NCI-H82 treated with DMSO at 0.1 percent for 48 hours (cell line): ENCODE measurements at regions not wholly inside any gene's neighbourhood (a gene's known extent, or its start where the extent isn't known, plus 50 kb on each side); places are given as distances from the start of the nearest gene placed in this dataset.

Experiments
- DNase-seq: peaks from one replicate; lab custom pipeline; 2025; ENCODE audit not compliant: unreplicated experiment; lab: John Stamatoyannopoulos, UW

DNA sequence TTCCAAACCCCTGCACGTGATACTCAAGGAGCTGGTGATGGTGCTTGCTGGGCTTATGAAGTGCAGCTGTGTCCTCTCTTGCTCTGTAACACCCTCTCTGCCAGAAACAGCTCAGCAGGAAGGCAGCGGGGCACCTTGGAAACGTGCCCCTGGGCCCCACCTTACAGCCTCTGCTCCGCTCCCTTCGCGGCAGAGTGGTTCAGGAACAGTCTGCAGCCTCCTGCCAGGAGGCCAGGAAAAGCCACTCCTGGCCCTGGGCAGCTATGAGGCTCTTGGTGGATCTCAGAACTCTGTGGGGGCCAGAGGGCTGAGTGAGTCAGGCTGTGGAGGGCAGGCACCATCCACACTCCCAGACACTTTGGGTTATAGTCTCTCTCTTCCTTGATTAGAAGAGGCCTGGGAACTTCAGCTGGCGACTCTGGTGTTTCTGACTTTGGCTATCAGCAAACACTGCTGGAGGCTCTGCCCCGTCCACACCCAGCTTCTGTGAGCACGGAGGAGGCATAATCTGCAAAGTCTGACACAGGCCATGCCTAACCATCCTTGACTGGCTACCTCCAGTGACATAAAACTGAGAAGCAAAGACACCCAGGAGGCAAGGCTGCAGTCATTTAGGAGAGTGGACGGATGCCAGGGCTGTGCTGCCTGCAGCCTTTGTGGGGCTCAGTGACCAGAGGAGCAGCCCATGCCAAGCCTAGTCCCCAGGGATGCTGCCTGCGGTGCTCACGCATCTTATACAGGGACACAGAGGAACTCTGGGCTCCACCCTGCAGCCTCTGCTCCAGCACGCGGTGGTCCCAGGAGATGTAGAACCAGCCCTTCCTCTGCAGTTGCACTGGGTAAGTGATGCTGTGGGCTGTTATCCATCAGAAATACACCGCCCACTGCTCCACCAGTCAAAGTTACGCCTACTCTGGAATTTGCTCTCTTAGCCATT, 65.3 kb downstream of the METRNL start:
- no peak for DNase-seq

- no peak for DNase-seq
Measured at GRCh38 chr17:83145358-83145738, 65.9 kb downstream of the METRNL start.

DNA sequence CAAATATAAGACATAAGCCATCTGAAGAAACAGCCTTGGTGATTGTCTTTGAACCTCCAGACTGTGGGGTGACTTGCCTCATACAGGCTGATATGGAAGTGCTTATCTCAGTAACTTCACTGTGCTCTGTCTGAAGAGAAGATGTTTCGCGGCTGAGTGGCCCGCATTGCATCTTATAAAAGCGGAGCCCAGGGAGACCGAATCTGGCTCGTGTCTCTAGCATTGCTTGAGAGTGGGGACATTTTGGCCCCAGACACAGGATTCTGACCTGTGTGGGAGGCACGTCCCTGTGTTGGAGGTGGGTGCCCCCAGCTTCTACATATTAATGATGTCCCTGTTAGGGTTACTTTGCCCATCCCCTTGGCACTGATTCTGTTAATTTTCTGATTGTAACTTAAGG, 66.4 kb downstream of the METRNL start:
- DNase-seq = no peak

GRCh38 chr17:83146347-83146746, 66.9 kb downstream of the METRNL start:
- no peak for DNase-seq

DNA sequence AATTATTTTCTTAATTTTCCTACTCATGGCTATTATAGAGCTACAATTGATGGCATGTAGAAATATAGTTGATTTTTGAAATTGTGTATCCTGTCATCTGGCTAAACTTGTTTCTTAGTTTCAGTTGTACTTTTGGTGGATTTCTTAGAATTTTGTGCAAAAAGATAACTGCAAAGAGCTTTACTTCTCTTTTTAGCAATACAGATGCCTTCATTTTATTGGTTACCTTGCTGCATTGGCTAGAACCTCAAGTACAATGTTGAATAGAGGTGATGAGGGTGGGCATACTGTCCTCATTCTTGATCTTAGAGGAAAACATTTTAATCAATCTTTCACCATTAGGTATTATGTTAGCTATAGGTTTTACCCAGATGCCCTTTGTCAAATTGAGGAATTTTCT, 67.9 kb downstream of the METRNL start:
- no peak for DNase-seq

- no peak for DNase-seq
Measured at GRCh38 chr17:83148317-83149028, 69.1 kb downstream of the METRNL start.

GRCh38 chr17:83149029-83149725, 69.8 kb downstream of the METRNL start:
- DNase-seq = no peak

DNA sequence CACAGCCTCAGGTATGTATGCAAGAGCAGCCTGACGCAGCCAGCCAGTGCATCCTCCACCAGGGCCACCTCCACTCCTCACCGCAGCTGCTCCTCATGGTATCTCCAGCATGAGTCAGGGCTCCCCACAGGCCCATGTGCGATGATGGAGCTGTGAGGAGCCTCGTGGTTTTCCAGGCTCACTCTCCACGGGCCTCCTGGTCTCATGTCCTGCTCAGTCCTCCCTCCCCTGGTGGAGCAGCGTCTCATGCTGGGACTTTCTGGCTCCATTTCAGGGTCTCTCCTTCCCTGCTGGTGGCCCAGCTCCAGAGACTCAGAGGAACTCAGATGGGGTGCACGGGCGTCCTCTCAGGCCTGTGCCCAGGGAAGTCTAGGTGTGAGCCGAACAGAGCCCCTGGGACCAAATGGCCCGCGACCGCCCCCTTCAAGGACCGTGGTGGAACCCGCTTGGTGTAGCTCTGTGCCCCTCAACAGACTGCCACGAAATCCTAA, 70.4 kb downstream of the METRNL start:
- no peak for DNase-seq

DNA sequence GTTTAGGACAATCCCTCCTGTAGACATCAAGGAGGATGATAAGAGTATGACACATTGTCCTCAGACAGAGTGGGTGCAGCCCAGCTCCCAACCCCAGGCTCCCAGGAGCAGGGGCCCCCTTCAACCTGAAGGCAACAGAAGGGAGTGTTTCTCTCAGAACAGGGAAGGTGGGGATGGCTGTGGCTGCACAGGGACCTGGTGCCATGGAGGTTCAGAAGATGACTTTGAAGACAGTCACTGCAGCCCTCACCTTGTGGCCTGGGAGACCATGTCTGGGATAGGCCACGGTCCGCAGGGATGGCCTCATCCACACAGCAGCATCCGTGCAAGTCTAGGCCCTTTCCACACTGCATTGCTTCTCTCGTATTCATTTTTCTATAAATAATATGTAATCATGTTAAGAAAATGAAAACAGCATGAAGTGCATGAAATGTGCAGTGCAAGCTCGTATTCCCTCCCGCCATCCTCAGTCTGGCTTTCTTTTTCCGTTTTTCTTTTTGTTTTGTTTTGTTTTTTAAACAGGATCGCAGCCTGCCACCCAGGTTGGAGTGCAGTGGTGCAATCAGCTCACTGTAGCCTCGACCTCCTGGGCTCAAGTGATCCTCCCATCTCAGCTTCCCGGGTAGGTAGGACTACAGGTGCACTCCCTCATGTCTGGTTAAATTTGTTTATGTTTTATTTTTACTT, 71.1 kb downstream of the METRNL start:
- no peak for DNase-seq

DNA sequence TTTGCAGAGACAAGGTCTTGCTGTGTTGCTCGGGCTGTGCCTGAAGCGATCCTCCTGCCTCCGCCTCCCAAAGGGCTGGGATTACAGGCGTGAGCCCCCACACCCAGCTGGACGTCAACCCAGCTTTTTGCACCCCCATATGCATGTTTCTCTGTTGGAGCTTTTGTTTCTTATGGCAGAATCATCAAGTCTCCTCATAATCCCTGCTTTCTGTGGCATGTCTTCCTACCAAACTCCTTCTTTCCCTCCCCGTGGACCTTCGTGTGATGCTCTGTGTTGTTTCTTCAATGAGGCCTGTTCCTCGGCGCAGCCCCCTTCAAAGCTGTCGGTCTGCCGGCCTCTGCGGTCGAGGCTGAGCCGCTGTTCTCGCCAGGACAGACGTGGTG, 71.6 kb downstream of the METRNL start:
- no peak for DNase-seq

GRCh38 chr17:83151442-83152226, 72.2 kb downstream of the METRNL start:
- no peak for DNase-seq

DNA sequence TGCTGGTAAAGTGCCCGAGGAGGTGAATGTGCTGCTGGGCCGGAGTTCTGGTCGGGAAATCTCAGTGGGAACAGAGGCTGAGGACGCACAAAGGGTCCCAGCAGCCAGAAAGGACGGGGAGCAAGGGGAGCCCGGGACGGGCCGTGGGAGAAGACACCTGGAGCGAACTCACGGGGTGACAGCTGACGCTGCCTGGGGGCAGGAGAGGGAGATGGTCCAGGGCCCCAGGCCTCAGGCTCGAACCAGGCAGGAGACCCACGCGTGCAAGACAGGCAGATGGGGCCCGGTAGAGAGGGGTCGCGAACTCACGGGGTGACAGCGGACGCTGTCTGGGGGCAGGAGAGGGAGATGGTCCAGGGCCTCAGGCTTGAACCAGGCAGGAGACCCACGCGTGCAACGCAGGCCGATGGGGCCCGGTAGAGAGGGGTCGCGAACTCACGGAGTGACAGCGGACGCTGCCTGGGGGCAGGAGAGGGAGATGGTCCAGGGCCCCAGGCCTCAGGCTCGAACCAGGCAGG, 72.9 kb downstream of the METRNL start:
- DNase-seq = no peak

- DNase-seq = no peak
Measured at GRCh38 chr17:83152745-83153611, 73.6 kb downstream of the METRNL start.

GRCh38 chr17:83153681-83154310, 74.4 kb downstream of the METRNL start:
- no peak for DNase-seq

DNA sequence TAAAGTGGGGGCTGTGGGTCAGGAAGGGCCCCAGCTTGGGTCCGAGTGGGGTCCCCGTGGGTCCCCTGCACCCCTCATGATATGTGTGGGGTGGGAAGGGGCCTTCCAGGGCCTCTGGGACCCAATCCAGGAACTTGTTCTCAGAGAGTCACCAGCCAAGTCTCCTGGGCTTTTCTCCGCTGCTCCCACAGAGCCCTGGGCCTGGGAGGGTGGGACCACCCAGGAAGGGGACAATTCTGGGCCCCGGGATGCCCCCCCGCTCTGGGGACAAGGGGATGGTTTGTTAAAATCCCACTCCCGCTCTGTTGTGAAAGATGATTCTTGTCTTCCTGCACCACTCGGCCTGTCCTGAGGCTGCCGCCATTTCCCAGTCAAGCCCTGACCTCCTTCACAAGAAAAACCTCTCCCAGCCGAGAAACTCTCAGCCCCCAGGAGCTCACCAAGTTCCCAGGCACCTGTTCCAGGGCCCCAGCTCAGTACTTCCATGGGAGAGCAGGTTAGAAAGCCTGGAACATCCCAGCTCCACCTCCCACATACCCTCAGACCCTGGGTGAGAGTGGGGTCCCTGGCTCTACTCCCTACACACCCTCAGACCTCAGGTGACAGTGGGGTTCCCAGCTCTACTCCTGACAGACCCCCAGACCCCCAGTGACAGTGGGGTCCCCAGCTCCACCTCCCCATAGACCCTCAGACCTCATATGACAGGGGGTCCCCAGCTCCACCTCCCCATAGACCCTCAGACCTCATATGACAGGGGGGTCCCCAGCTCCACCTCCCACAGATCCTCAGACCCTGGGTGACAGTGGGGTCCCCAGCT, 75.1 kb downstream of the METRNL start:
- no peak for DNase-seq

GRCh38 chr17:83155128-83156121, 76.0 kb downstream of the METRNL start:
- DNase-seq = no peak

DNA sequence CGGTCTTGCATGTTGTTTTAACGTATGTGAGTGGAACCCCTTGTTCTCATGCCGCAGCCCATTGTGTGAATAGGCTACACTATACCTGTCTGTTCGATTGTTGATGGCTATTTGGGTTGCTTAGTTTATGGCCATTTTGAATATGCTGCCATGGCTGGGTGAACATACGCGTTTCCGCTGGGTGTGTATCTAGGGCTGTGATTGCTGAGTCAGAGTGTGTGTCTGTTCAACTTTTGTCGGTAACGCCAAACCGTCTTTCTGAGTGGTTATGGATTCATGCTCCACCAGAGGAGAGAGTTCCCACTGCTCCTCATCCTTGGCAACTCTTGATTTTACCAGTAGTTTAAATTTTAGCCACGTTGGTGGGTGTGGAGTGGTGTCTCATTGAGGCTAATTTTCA, 77.0 kb downstream of the METRNL start:
- DNase-seq = no peak
